Astrocyte of the spinal cord (primary cell): ENCODE measurements at regions not wholly inside any gene's neighbourhood (a gene's known extent, or its start where the extent isn't known, plus 50 kb on each side); places are given as distances from the start of the nearest gene placed in this dataset.

Source experiments
- DNase-seq: peaks from one replicate; pipeline ENCODE4 v3.0.0; 2011; ENCODE audit warnings: low read depth, low spot score
- H3K4me3 ChIP-seq: 2 replicates; pipeline ENCODE4 v1.5.1; 2011; ENCODE audit warnings: low read depth, mild to moderate bottlenecking, low read length, moderate library complexity
- in situ Hi-C: cut with HindIII; loops from 2 replicates; pipeline ENCODE4 v1.10.0; 2017; ENCODE audit warnings: low sequenced_read_pairs
- TF ChIP-seq, protein P1 (sequence below): IDR thresholded peaks from 2 replicates; pipeline ENCODE4 v1.5.1; 2012; ENCODE audit warnings: low read depth, mild to moderate bottlenecking, low read length, inconsistent platforms

- in situ Hi-C loops, result no loop called here
- DNase-seq, result no peak
Observed at GRCh38 chr4:14752341-14753046, 249.8 kb upstream of the CPEB2 start.

DNA sequence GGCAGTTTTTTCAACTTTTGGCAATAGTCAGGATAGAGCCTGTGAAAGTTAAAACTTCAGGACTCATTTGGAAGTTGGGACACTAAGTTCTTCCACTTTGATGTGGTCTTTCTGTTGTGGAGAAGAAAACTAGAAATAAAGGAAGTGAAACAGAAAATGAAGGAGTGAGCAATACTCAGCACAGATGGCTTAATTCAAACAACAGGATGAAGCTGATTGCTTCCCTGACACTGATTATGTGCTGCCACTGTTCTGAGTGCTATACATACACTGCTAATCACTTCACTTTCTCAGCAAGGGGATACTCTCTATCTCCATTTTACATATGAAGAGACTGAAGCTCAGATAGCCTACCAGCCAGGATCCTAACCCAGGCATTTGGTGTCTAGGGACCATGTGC is 235.1 kb upstream of the CPEB2 start:
- no peak for DNase-seq
- in situ Hi-C loops, result no loop called here
- H3K4me3 ChIP-seq, result no peak overlapping the region
- TF ChIP-seq, protein P1, sequence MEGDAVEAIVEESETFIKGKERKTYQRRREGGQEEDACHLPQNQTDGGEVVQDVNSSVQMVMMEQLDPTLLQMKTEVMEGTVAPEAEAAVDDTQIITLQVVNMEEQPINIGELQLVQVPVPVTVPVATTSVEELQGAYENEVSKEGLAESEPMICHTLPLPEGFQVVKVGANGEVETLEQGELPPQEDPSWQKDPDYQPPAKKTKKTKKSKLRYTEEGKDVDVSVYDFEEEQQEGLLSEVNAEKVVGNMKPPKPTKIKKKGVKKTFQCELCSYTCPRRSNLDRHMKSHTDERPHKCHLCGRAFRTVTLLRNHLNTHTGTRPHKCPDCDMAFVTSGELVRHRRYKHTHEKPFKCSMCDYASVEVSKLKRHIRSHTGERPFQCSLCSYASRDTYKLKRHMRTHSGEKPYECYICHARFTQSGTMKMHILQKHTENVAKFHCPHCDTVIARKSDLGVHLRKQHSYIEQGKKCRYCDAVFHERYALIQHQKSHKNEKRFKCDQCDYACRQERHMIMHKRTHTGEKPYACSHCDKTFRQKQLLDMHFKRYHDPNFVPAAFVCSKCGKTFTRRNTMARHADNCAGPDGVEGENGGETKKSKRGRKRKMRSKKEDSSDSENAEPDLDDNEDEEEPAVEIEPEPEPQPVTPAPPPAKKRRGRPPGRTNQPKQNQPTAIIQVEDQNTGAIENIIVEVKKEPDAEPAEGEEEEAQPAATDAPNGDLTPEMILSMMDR, result no peak

More at GRCh38 chr4:14752341-14753046, 249.8 kb upstream of the CPEB2 start:
- no peak overlapping the region for H3K4me3 ChIP-seq
- TF ChIP-seq, protein P1, result no peak

GRCh38 chr4:14768449-14768848 is 233.8 kb upstream of the CPEB2 start:
- in situ Hi-C loops, result no loop called here
- DNase-seq, result no peak
- H3K4me3 ChIP-seq, result no peak overlapping the region
- TF ChIP-seq, protein P1, result no peak

DNA sequence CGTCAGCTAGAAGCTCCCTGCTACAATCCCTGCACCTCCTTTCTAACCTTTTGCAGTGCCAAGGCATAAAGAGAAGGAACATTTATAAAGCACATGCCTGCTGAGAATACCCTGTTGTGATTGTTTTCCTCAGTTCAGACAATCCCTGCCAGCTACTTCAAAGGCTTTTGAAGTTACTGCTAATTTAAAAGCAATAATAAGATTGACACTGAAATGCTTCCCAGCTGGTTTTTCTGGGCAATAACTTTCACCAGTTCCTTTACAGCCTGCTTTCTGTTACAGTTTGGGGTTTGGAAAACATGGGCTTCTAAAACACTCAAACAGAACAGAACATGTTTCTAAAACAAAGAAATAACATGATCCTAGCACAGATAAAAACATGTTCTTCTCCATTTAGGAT is 232.3 kb upstream of the CPEB2 start:
- no peak for DNase-seq
- in situ Hi-C loops, result no loop called here
- H3K4me3 ChIP-seq, result no peak overlapping the region
- TF ChIP-seq, protein P1, result no peak

- no peak for DNase-seq
- TF ChIP-seq, protein P1, result no peak
- no peak overlapping the region for H3K4me3 ChIP-seq
- in situ Hi-C loops, result no loop called here
Observed at GRCh38 chr4:14771094-14771493, 231.2 kb upstream of the CPEB2 start.

DNA sequence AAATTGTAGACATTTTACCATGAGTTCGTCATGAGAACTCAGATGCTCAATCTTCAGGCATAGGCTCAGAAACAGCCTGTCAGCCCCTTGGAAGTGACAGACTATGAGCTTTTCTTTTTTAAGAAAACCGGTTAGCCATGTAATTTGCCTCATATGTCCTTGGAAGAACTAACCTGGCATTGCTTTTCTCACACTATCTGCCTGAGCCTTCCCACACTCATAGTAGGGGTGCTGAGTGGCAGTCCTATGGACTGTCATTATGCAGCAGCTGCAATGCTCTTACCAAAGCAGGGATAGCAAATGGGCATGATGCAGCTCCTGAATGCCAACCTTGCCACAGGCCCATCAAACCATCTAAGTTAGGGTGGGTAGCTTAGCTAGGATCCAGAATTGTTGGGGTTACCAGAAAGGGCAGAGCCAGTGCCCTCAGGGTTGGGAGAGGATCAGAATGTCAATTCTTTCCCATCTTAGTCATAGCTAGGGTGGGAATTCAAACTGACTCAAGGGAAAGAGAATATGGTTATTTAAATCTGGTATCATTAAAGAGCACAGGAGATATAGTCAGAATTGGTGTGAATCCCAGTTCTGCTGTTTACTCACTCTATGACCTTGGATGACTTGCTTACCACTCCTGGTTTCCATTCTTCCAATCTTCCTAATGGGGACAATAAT is 230.6 kb upstream of the CPEB2 start:
- TF ChIP-seq, protein P1, result no peak
- no peak overlapping the region for H3K4me3 ChIP-seq
- no peak for DNase-seq
- in situ Hi-C loops, result no loop called here
